K562 (cell line): ENCODE measurements at regions not wholly inside any gene's neighbourhood (a gene's known extent, or its start where the extent isn't known, plus 50 kb on each side); places are given as distances from the start of the nearest gene placed in this dataset.
A peak's percentile ranks its signal among the peaks of the same experiment; 100 is the strongest.

Experiments
- ARID1B ChIP-seq: fragments of 450-650 bp; IDR thresholded peaks from 2 replicates; pipeline ENCODE4 v1.6.1; 2016; ENCODE audit warnings: antibody characterized with exemption, mild to moderate bottlenecking, inconsistent platforms
- E2F6 ChIP-seq, 2 experiments: IDR thresholded peaks; 2 replicates each; pipeline ENCODE4 v1.6.1; 2011; ENCODE audit warnings: borderline replicate concordance in 1 of 2, control low read depth in 1 of 2, low read depth in 1 of 2, low read length in 1 of 2, mild to moderate bottlenecking in 1 of 2, mixed read lengths in 1 of 2, moderate library complexity in 1 of 2; ENCODE audit not compliant: insufficient read depth in 1 of 2, insufficient read length in 1 of 2, poor library complexity in 1 of 2, severe bottlenecking in 1 of 2; ENCODE audit errors: extremely low read depth in 1 of 2
- HDGF ChIP-seq: fragments of 450-650 bp; IDR thresholded peaks from 2 replicates; pipeline ENCODE4 v1.6.1; 2016
- NCOR1 ChIP-seq: fragments of 450-650 bp; IDR thresholded peaks from 2 replicates; pipeline ENCODE4 v1.6.1; 2016; ENCODE audit warnings: mild to moderate bottlenecking, moderate library complexity
- PCBP1 ChIP-seq: fragments of 200-400 bp; formaldehyde crosslinking; IDR thresholded peaks from 2 replicates; pipeline ENCODE4 v1.6.1; 2018; ENCODE audit warnings: mild to moderate bottlenecking, low read depth, low read length; ENCODE audit not compliant: poor library complexity, severe bottlenecking
- THRAP3 ChIP-seq: fragments of 450-650 bp; IDR thresholded peaks from 2 replicates; pipeline ENCODE4 v1.6.1; 2016; ENCODE audit warnings: mild to moderate bottlenecking, inconsistent platforms, borderline replicate concordance
- TF ChIP-seq, protein P1 (sequence below): fragments of 250-450 bp; sonication (Bioruptor Pico); IDR thresholded peaks from 2 replicates; pipeline ENCODE4 v1.8.0; 2022; ENCODE audit warnings: moderate library complexity, mild to moderate bottlenecking, inconsistent platforms
- TF ChIP-seq, protein P2 (sequence below), 3 experiments: fragments of 200-800 bp in 1 of 3; fragments of 250-450 bp in 1 of 3; fragments of 450-650 bp in 1 of 3; sonication (Bioruptor Pico) in 1 of 3; sonication (Bioruptor generic) in 1 of 3; formaldehyde crosslinking in 1 of 3; IDR thresholded peaks; 2 replicates each; pipeline versions ENCODE4 v1.6.1 to v1.8.0; 2016 to 2022; ENCODE audit warnings: mild to moderate bottlenecking in 2 of 3, missing genetic modification characterization in 2 of 3, missing compliant biosample characterization in 1 of 3, moderate library complexity in 1 of 3

GRCh38 chr12:92299744-92300143 lies 154.1 kb upstream of the BTG1 start (continued):
- TF ChIP-seq E2F6 (IDR thresholded peaks at IDR 0.05; ENCODE audit: borderline replicate concordance in 1 of 2, extremely low read depth in 1 of 2, insufficient read depth in 1 of 2, insufficient read length in 1 of 2, low read depth in 1 of 2, low read length in 1 of 2, poor library complexity in 1 of 2, severe bottlenecking in 1 of 2) (no peak), NCOR1 (0 out of 2 replicates have a peak, but pooled peaks have one; percentile 16), ARID1B (peak; percentile 56), PCBP1 (no peak), THRAP3 (no peak), HDGF (no peak)
- TF ChIP-seq, protein P1, sequence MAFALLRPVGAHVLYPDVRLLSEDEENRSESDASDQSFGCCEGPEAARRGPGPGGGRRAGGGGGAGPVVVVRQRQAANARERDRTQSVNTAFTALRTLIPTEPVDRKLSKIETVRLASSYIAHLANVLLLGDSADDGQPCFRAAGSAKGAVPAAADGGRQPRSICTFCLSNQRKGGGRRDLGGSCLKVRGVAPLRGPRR (CRISPR knock-in tag): no peak
- TF ChIP-seq, protein P2, sequence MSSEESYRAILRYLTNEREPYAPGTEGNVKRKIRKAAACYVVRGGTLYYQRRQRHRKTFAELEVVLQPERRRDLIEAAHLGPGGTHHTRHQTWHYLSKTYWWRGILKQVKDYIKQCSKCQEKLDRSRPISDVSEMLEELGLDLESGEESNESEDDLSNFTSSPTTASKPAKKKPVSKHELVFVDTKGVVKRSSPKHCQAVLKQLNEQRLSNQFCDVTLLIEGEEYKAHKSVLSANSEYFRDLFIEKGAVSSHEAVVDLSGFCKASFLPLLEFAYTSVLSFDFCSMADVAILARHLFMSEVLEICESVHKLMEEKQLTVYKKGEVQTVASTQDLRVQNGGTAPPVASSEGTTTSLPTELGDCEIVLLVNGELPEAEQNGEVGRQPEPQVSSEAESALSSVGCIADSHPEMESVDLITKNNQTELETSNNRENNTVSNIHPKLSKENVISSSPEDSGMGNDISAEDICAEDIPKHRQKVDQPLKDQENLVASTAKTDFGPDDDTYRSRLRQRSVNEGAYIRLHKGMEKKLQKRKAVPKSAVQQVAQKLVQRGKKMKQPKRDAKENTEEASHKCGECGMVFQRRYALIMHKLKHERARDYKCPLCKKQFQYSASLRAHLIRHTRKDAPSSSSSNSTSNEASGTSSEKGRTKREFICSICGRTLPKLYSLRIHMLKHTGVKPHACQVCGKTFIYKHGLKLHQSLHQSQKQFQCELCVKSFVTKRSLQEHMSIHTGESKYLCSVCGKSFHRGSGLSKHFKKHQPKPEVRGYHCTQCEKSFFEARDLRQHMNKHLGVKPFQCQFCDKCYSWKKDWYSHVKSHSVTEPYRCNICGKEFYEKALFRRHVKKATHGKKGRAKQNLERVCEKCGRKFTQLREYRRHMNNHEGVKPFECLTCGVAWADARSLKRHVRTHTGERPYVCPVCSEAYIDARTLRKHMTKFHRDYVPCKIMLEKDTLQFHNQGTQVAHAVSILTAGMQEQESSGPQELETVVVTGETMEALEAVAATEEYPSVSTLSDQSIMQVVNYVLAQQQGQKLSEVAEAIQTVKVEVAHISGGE (CRISPR knock-in tag; IDR thresholded peaks at IDR 0.05): no peak
